Hepatocyte (in vitro differentiated cells): ENCODE measurements at regions not wholly inside any gene's neighbourhood (a gene's known extent, or its start where the extent isn't known, plus 50 kb on each side); places are given as distances from the start of the nearest gene placed in this dataset.

Experiments used
- EZH2phosphoT487 ChIP-seq: fragments of 200-600 bp; sonication (generic); IDR thresholded peaks from one replicate; pipeline ENCODE4 v1.6.1; 2018; ENCODE audit warnings: antibody characterized with exemption, mild to moderate bottlenecking, low read depth, moderate library complexity; ENCODE audit not compliant: unreplicated experiment, severe bottlenecking
- TF ChIP-seq, protein P1 (sequence below): fragments of 200-600 bp; sonication (generic); IDR thresholded peaks from 2 replicates; pipeline ENCODE4 v1.5.1; 2016; ENCODE audit warnings: antibody characterized with exemption, mild to moderate bottlenecking; ENCODE audit not compliant: poor library complexity

DNA sequence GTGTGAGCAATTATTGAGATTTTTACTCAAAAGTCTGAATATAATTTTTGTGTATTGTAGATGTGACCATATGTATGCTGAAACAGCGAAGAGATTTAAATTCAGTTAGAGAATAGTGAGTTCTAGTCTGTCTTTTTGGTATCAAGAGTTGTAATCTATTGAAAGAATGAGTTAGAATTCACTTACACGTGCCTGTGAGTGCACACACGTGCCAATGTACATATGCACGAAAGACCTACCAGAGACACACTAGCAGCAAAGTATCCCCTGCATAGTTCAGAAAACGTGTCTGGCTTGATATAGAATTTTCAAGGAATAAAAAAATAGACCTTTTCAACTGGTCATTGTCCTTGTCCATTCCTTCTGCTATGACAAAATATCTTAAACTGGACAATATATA, 64.8 kb upstream of the BHLHE40 start:
- no peak for TF ChIP-seq EZH2phosphoT487
- TF ChIP-seq, protein P1, sequence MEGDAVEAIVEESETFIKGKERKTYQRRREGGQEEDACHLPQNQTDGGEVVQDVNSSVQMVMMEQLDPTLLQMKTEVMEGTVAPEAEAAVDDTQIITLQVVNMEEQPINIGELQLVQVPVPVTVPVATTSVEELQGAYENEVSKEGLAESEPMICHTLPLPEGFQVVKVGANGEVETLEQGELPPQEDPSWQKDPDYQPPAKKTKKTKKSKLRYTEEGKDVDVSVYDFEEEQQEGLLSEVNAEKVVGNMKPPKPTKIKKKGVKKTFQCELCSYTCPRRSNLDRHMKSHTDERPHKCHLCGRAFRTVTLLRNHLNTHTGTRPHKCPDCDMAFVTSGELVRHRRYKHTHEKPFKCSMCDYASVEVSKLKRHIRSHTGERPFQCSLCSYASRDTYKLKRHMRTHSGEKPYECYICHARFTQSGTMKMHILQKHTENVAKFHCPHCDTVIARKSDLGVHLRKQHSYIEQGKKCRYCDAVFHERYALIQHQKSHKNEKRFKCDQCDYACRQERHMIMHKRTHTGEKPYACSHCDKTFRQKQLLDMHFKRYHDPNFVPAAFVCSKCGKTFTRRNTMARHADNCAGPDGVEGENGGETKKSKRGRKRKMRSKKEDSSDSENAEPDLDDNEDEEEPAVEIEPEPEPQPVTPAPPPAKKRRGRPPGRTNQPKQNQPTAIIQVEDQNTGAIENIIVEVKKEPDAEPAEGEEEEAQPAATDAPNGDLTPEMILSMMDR, result no peak
